ENCODE measurements at regions not wholly inside any gene's neighbourhood (a gene's known extent, or its start where the extent isn't known, plus 50 kb on each side); places are given as distances from the start of the nearest gene placed in this dataset.

DNA sequence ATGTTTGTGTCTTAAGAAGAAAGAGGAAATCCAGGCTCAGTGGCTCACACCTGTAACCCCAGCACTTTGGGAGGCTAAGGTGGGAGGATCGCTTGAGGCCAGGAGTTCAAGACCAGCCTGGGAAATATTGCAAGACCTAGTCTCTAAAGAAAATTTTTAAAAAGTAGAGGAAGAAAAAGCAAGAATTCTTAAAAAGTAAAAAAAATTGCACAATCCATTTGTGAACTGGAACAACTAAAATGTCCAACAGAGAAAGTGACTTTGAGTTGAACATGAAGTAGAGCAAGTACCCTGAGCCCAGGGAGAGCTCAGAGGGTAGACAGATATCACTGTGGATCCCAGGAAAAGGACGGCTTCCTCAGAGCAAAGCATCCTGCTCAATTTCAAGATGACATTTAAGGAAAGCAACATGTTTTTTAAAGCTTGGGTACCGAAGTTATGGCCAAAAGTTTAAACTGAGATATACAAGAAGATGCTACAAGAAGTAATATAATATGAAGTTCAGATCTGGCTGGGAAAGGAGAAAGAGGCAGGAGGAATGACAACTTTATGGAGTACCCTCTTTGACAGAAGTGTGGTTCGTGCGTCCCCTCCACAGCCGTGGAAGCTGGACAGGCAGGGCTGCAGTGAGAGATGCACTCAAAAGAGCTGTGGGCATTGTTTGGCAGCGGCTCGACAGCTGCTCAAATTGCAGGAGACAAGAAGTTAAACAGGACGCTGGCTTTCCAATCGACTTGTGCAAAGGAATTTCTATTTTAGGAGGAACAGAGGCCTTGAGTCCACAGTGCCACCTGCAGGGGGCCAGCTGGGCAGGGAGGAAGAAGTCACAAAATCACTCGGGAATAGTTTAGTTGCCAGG is 201.3 kb downstream of the JCAD start:
- no peak for DNase-seq (ENCODE audit: low read depth in 1 of 2, low spot score in 1 of 2)

GRCh38 chr10:29856295-29856694 is 203.1 kb downstream of the JCAD start:
- DNase-seq (ENCODE audit: low read depth in 1 of 2, low spot score in 1 of 2) = no peak

DNA sequence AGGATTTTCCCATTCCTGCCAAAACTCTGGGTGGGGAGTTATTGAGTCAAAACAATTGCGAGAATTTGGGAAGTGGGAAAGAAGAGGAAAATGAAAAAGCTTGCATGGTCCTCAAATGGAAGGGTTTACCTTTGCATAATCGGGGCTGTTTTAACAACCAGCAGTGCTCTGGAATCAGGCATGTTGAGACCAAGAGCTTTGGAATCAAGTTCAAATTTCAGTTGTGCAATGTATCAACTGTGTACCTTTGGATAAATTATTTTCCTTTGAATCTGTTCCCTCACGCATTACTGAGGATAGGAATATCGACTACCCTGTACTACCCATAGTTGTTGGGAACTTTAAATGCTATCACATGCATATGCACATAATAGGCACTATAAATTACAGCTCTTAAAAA is 205.5 kb downstream of the JCAD start:
- DNase-seq (ENCODE audit: low read depth in 1 of 2, low spot score in 1 of 2) = no peak

DNA sequence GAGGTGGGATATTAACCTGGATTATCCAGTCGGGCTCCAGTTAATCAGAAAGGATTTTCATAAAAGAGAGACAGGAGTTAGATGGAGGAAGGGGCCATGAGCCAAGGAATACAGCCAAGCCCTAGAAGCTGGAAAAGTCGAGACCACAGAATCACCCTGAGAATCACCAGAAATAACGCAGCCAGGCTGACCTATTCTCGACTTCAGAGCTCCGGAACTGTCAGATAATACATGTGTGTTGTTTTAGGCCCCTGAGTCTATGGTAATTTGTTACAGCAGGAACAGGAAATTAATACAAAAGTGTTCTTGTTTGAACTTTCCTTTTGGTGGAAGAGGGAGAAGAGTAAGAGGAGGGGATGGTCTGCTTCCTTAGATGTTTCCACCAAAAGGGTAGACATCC is 208.1 kb downstream of the JCAD start:
- DNase-seq (ENCODE audit: low read depth in 1 of 2, low spot score in 1 of 2) = no peak

GRCh38 chr10:29850371-29850770 is 209.0 kb downstream of the JCAD start:
- no peak for DNase-seq (ENCODE audit: low read depth in 1 of 2, low spot score in 1 of 2)

- no peak for DNase-seq (ENCODE audit: low read depth in 1 of 2, low spot score in 1 of 2)
These were observed 209.5 kb downstream of the JCAD start for GRCh38 chr10:29849886-29850285.

GRCh38 chr10:29849126-29849833 is 210.1 kb downstream of the JCAD start:
- DNase-seq (ENCODE audit: low read depth in 1 of 2, low spot score in 1 of 2) = no peak

DNA sequence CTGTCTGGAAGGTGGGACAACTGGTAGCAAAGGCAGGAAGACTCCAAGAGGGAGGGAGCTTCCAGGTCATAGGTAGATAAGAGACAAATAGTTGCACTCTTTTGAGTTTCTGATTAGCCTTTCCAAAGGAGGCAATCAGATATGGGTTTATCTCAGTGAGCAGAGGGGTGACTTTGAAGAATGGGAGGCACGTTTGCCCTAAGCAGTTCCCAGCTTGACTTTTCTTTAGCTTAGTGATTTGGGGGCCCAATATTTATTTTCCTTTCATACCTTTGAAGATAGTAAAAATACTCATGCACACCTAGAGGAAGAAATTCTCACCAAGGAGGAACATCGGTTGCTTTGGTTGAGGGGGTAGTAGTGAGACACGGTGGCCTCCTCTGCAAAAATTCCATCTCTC is 212.1 kb upstream of the SVIL start:
- DNase-seq (ENCODE audit: low read depth in 1 of 2, low spot score in 1 of 2) = no peak

DNA sequence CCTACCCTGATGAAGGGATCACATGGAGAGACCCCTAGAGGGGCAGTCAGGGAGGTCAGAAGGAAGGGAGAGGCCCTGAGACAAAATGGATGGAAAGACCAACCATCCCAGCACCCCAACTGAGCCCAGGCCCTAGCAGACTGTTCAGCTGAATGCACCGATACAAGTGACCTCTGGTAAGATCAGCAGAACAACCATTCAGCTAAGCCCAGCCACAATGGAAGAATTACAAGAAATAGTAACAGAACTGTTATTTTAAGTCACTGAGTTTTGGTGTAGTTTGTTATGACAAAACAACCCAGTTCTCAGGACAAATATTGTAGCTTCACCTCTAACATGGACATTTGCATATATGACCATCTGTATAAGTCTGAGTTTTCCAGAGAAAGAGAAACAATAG is 210.4 kb upstream of the SVIL start:
- no peak for DNase-seq (ENCODE audit: low read depth in 1 of 2, low spot score in 1 of 2)

DNA sequence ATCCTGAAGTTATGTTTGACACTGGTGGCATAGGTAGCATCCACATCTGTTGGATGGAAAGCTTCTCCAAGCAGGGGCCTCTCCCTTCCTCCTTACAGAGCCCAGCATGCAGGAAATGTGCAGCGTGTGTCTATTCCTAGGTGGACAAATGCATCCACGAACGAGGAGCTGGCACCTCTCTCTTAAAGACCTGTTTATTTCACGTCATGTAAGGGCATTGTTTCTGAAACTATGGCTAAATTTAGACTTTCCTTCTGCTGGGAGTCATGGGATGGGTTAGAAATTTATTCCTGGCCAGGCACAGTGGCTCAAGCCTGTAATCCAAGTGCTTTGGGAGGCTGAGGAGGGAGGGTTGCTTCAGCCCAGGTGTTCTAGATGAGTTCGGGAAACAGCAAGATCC is 208.4 kb upstream of the SVIL start:
- no peak for DNase-seq (ENCODE audit: low read depth in 1 of 2, low spot score in 1 of 2)

DNA sequence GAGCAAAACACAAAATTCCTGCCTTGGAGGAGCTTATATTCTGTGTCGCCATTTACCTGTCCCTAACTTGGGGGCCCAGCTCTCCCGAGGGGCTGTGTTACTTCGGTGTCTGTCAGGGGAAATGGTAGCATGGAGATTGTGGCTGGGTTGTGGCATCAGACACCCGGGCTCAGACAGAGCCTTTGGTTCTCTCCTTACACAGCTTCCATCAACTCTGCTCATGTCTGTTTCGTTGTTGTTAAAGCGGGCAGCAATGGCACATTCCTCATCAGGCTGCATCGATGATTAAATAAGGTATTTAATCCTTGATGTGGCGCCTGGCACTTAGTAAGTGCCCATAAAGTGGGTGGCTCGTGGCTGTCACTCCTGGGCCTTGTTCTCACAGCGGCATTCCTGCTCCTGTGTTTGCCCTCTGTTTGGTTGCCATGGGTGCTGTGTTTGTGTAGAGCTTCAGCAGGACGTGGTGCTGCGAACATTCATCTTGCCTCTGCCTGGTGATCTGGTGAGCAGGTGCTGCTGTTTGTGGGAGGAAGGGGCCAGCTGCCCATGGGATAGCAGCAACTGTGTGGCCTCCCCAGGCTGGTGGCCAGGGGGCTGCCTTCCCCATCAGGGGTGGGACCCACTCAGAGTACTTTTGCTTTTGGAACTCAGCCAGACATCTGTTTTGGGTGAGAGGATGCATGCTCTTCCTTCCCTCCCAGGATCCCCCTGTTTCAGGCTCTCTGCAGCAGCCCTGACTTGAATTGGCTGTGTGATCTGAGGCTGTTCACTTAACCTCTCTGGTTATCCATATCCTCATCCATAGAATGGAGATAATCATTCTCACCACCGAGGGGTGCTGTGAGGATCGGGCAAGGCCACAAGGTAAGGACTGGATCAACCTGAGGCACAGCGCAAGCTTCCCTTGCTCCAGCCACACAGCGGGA is 207.2 kb upstream of the SVIL start:
- DNase-seq (ENCODE audit: low read depth in 1 of 2, low spot score in 1 of 2) = no peak

DNA sequence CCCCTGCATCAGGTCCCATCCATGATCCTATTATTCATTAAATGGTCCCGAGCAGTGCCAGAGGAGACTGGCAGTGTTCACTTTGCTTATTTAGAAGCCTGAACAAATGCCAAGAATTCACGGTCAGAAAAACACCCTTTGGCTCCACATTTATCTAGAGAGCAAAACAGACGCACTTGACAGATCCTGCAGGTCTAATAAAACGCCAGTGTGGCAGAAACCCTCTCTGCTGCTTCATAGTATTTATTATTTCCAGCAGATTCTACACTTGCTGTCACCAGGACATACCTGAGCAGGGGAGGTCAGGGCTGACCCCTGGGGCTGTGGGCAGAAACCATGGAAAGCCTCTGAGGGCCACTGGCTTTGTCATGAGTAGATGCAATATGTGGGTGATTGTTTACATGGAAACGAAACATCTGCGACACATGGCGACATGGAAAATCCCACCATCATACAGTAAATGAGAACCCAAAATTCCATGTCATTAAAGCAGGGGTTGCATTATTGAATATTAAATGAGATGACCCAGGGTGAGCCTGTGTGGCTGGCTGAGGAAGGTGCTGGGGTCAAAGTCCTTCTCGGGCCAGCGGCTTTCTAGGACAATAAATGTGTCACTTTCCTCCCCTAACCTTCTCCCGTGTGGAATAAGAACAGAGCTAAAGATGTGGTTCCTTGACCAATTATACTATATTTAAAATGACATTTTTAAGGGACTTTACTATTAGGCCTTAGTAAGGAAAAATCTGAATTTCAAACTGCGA is 205.9 kb upstream of the SVIL start:
- no peak for DNase-seq (ENCODE audit: low read depth in 1 of 2, low spot score in 1 of 2)

GRCh38 chr10:29839826-29840515 is 205.2 kb upstream of the SVIL start:
- no peak for DNase-seq (ENCODE audit: low read depth in 1 of 2, low spot score in 1 of 2)

- DNase-seq (ENCODE audit: low read depth in 1 of 2, low spot score in 1 of 2) = no peak
These were observed 203.8 kb upstream of the SVIL start for GRCh38 chr10:29838539-29838938.

- no peak for DNase-seq (ENCODE audit: low read depth in 1 of 2, low spot score in 1 of 2)
These were observed 202.8 kb upstream of the SVIL start for GRCh38 chr10:29837586-29837985.

DNA sequence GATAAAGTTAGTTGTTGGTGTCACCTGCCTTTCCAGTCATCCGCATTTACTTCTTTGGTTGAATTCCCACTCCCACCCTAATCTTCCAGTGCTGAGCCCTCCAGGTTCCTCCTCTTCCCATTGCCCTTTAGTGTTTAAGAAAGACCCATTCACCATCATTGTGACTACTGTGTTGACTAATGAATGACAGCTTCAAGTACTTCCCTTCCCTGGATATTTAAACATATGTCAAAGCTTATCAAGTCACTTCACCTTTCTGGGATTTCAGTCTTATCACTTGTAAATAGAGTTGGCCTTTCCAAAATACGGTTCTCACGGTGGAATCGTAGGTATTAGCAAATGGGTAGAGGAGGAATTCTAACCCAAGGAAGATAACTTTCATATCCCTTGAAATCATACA is 201.6 kb upstream of the SVIL start:
- no peak for DNase-seq (ENCODE audit: low read depth in 1 of 2, low spot score in 1 of 2)

GRCh38 chr10:29835055-29835454 is 200.3 kb upstream of the SVIL start:
- no peak for DNase-seq (ENCODE audit: low read depth in 1 of 2, low spot score in 1 of 2)

DNA sequence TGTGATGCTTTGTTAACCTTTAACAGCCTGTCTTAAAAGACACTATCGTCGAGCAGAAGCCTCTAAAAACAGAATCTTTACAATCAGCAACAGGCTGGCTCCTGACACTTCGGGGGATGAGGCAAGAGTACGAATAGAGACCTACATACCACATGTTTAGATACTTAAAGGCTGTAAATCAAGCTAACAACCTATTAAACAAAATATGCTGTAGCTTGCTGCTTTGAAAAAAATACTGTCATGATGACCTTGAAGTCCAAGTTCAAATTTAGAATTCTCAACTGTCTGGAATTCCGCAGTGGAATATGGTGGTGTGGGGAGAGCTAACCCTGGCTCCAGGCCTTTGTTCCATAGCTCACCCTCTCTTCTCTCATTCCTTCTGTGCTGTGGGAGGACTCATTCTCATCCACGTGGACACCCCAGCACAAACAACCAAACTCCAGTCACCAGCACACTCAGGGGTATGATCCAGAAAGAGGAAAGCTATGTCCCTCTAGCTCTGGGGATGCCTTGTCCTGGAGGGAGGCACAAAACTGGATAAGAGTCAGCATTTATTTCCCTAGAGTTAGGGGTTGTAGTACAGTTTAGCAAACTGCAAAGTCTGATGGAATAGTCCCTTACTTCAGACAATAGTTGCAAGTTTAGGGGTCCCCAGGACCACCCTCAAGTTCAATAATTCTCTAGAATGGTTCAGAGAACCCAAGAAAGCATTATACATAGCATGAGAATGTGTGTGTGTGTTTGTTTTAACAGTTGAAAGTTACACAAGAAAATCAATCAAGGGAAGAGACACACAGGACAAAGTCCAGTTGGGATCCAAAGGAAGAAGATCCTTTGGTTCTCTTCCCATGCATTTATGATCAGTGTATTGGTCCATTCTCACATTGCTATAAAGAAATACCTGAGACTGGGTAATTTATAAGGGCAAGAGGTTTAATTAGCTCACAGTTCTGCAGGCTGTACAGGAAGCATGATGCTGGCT is 196.1 kb upstream of the SVIL start:
- no peak for DNase-seq (ENCODE audit: low read depth in 1 of 2, low spot score in 1 of 2)

- DNase-seq (ENCODE audit: low read depth in 1 of 2, low spot score in 1 of 2) = no peak
These were observed 195.0 kb upstream of the SVIL start for GRCh38 chr10:29829776-29830175.
